Upper lobe of left lung (tissue), 4 donors: ENCODE measurements at regions not wholly inside any gene's neighbourhood (a gene's known extent, or its start where the extent isn't known, plus 50 kb on each side); places are given as distances from the start of the nearest gene placed in this dataset.

ENCODE experiments used
- CTCF ChIP-seq, 6 experiments: fragments of 450-650 bp in 4 of 6; fragments of 200-600 bp in 2 of 6; sonication (generic) in 2 of 6; IDR thresholded peaks; one replicate each; pipeline ENCODE4 v1.5.1; 2016 to 2019; ENCODE audit warnings: antibody characterized with exemption in 6 of 6
- POLR2AphosphoS5 ChIP-seq, 2 donors: sonication (generic); formaldehyde crosslinking; IDR thresholded peaks; one replicate each; pipeline ENCODE4 v1.5.1; 2017; ENCODE audit warnings: antibody characterized with exemption in 2 of 2

- no peak for TF ChIP-seq POLR2AphosphoS5 (IDR thresholded peaks at IDR 0.05)
- no peak for TF ChIP-seq CTCF (IDR thresholded peaks at IDR 0.05)
These were observed 69.6 kb upstream of the ARGLU1 start for GRCh38 chr13:106637519-106637918.
